OCI-LY3 (cell line): ENCODE measurements at regions not wholly inside any gene's neighbourhood (a gene's known extent, or its start where the extent isn't known, plus 50 kb on each side); places are given as distances from the start of the nearest gene placed in this dataset.

Experiments used
- EZH2phosphoT487 ChIP-seq: fragments of 200-600 bp; shearing (Covaris generic); IDR thresholded peaks from 2 replicates; pipeline ENCODE4 v1.6.1; 2018; ENCODE audit warnings: antibody characterized with exemption, mixed run types, low read depth
- TF ChIP-seq, protein P1 (sequence below): fragments of 200-600, 300-600 bp; sonication (generic); IDR thresholded peaks from 2 replicates; pipeline ENCODE4 v1.5.1; 2014; ENCODE audit warnings: antibody characterized with exemption, low read length, low read depth

DNA sequence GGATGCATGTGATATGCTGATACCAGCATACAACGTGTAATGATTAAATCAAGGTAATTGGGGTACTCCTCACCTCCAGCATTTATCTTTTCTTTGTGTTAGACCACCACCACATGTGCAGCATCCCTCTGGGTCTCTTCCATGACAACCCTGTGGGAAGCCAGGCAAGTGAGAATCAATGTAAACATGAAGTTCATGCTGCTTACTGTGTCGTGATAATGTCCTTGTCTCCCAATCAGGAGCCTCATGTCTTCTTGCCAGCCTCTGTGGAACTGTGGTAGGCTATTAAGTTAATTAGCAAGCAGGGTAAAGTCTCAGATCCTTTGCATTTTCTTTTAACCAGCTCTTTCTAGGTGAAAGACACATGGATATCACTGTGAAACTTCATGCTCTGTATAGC, 126.7 kb downstream of the TES start:
- TF ChIP-seq, protein P1, sequence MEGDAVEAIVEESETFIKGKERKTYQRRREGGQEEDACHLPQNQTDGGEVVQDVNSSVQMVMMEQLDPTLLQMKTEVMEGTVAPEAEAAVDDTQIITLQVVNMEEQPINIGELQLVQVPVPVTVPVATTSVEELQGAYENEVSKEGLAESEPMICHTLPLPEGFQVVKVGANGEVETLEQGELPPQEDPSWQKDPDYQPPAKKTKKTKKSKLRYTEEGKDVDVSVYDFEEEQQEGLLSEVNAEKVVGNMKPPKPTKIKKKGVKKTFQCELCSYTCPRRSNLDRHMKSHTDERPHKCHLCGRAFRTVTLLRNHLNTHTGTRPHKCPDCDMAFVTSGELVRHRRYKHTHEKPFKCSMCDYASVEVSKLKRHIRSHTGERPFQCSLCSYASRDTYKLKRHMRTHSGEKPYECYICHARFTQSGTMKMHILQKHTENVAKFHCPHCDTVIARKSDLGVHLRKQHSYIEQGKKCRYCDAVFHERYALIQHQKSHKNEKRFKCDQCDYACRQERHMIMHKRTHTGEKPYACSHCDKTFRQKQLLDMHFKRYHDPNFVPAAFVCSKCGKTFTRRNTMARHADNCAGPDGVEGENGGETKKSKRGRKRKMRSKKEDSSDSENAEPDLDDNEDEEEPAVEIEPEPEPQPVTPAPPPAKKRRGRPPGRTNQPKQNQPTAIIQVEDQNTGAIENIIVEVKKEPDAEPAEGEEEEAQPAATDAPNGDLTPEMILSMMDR, result no peak
- TF ChIP-seq EZH2phosphoT487, result no peak
